Mesodermal cell (in vitro differentiated cells): ENCODE measurements at regions not wholly inside any gene's neighbourhood (a gene's known extent, or its start where the extent isn't known, plus 50 kb on each side); places are given as distances from the start of the nearest gene placed in this dataset.
"Not testable (repeated sequence)": the region's sequence is repeated elsewhere in the genome, so short reads cannot be mapped to it uniquely, and the experiment has no call there.

Source experiments
- H3K27ac ChIP-seq: 2 replicates; pipeline ENCODE4 v1.7.0; 2013; ENCODE audit warnings: mild to moderate bottlenecking, low read depth, low read length, moderate library complexity; ENCODE audit not compliant: severe bottlenecking
- H3K36me3 ChIP-seq: 2 replicates; pipeline ENCODE4 v1.7.1; 2013; ENCODE audit warnings: mild to moderate bottlenecking, low read length, moderate library complexity; ENCODE audit not compliant: control insufficient read depth, insufficient read depth
- H3K4me1 ChIP-seq: one replicate; pipeline ENCODE4 v1.7.1; 2013; ENCODE audit warnings: mild to moderate bottlenecking, low read length; ENCODE audit not compliant: insufficient read depth, control insufficient read depth, poor library complexity, severe bottlenecking
- H3K4me3 ChIP-seq: 2 replicates; pipeline ENCODE4 v1.7.0; 2013; ENCODE audit warnings: low read length, control low read depth, mild to moderate bottlenecking; ENCODE audit not compliant: insufficient read depth, poor library complexity, severe bottlenecking; ENCODE audit errors: extremely low read depth
- H3K9me3 ChIP-seq: 2 replicates; pipeline ENCODE4 v1.7.1; 2013; ENCODE audit warnings: mild to moderate bottlenecking, low read length, moderate library complexity; ENCODE audit not compliant: control insufficient read depth
- WGBS, 2 experiments: methylation state at CpG; one replicate each; pipeline ENCODE4 v1.1.5; 2013; ENCODE audit warnings: missing lambda C conversion rate in 2 of 2; ENCODE audit not compliant: insufficient coverage in 2 of 2; 5-methylcytosine and 5-hydroxymethylcytosine counted together

- peaks cover 2% of the 10 kb centered on the region for H3K4me1 ChIP-seq
- no peak overlapping the region for H3K27ac ChIP-seq
- H3K4me3 ChIP-seq, result no peak overlapping the region
- no peaks in the 10 kb centered on the region for H3K9me3 ChIP-seq
- 71 to 100% methylated on average over 1 of the region's 1 CpG for WGBS, 2 experiments
- no peaks in the 10 kb centered on the region for H3K36me3 ChIP-seq
Observed at GRCh38 chrX:148290931-148291330, 209.5 kb upstream of the AFF2 start.

- Histone ChIP-seq H3K27ac (no peak overlapping the region), H3K36me3 (no peaks in the 10 kb centered on the region), H3K4me3 (no peak overlapping the region), H3K9me3 (no peaks in the 10 kb centered on the region), H3K4me1 (no peaks in the 10 kb centered on the region)
- no CpG with 5 or more reads among the region's 2 CpGs for WGBS, 2 experiments
Observed at GRCh38 chrX:148298737-148299136, 201.7 kb upstream of the AFF2 start.

- H3K9me3 ChIP-seq, H3K36me3 ChIP-seq, H3K4me1 ChIP-seq, H3K4me3 ChIP-seq, H3K27ac ChIP-seq: not testable (repeated sequence)
- WGBS, 2 experiments, result 81 to 93% methylated on average over 3 to 4 of the region's 9 CpGs
Observed at GRCh38 chrX:148305214-148305613, 195.2 kb upstream of the AFF2 start.

- H3K36me3 ChIP-seq, result no peaks in the 10 kb centered on the region
- H3K4me1 ChIP-seq, result no peaks in the 10 kb centered on the region
- WGBS, 2 experiments, result 96% methylated on average over 3 of the region's 3 CpGs; no CpG with 5 or more reads in 1 of the 2 experiments
- H3K27ac ChIP-seq, result no peak overlapping the region
- H3K4me3 ChIP-seq, result no peak overlapping the region
- no peaks in the 10 kb centered on the region for H3K9me3 ChIP-seq
Observed at GRCh38 chrX:148309413-148309812, 191.0 kb upstream of the AFF2 start.

- no peaks in the 10 kb centered on the region for H3K4me1 ChIP-seq
- H3K9me3 ChIP-seq, result no peaks in the 10 kb centered on the region
- H3K36me3 ChIP-seq, result no peaks in the 10 kb centered on the region
- no CpG with 5 or more reads among the region's 1 CpG for WGBS, 2 experiments
- no peak overlapping the region for H3K4me3 ChIP-seq
- no peak overlapping the region for H3K27ac ChIP-seq
Observed at GRCh38 chrX:148310426-148311165, 189.8 kb upstream of the AFF2 start.

- Histone ChIP-seq H3K9me3 (no peaks in the 10 kb centered on the region), H3K4me1 (no peaks in the 10 kb centered on the region), H3K36me3 (no peaks in the 10 kb centered on the region), H3K4me3 (no peak overlapping the region), H3K27ac (no peak overlapping the region)
Observed at GRCh38 chrX:148311544-148311943, 188.9 kb upstream of the AFF2 start.

GRCh38 chrX:148314876-148315275 is 185.5 kb upstream of the AFF2 start:
- Histone ChIP-seq H3K9me3 (no peaks in the 10 kb centered on the region), H3K36me3 (no peaks in the 10 kb centered on the region), H3K4me1 (no peaks in the 10 kb centered on the region), H3K4me3 (no peak overlapping the region), H3K27ac (no peak overlapping the region)
- no CpG with 5 or more reads among the region's 1 CpG for WGBS, 2 experiments

GRCh38 chrX:148316446-148316845 is 184.0 kb upstream of the AFF2 start:
- WGBS, 2 experiments, result no CpG with 5 or more reads among the region's 1 CpG
- Histone ChIP-seq H3K9me3 (no peaks in the 10 kb centered on the region), H3K4me1 (no peaks in the 10 kb centered on the region)

GRCh38 chrX:148322906-148323305 is 177.5 kb upstream of the AFF2 start:
- no CpG with 5 or more reads among the region's 2 CpGs for WGBS, 2 experiments
- no peaks in the 10 kb centered on the region for H3K9me3 ChIP-seq
- no peak overlapping the region for H3K27ac ChIP-seq
- H3K4me1 ChIP-seq, result no peaks in the 10 kb centered on the region
- no peaks in the 10 kb centered on the region for H3K36me3 ChIP-seq
- H3K4me3 ChIP-seq, result no peak overlapping the region

More at GRCh38 chrX:148316446-148316845, 184.0 kb upstream of the AFF2 start:
- Histone ChIP-seq H3K27ac (no peak overlapping the region), H3K36me3 (no peaks in the 10 kb centered on the region), H3K4me3 (no peak overlapping the region)

GRCh38 chrX:148333989-148334388 is 166.4 kb upstream of the AFF2 start:
- no peak overlapping the region for H3K4me3 ChIP-seq
- no peaks in the 10 kb centered on the region for H3K4me1 ChIP-seq
- H3K9me3 ChIP-seq, result no peaks in the 10 kb centered on the region
- H3K27ac ChIP-seq, result no peak overlapping the region
- no peaks in the 10 kb centered on the region for H3K36me3 ChIP-seq
- WGBS, 2 experiments, result no CpG with 5 or more reads among the region's 1 CpG

GRCh38 chrX:148337873-148338272 is 162.5 kb upstream of the AFF2 start:
- Histone ChIP-seq H3K4me1 (no peaks in the 10 kb centered on the region), H3K27ac (no peak overlapping the region), H3K9me3 (no peaks in the 10 kb centered on the region), H3K4me3 (no peak overlapping the region), H3K36me3 (no peaks in the 10 kb centered on the region)
- WGBS, 2 experiments, result 88 to 100% methylated on average over 1 of the region's 4 CpGs
